WTC11 (cell line): ENCODE measurements at regions not wholly inside any gene's neighbourhood (a gene's known extent, or its start where the extent isn't known, plus 50 kb on each side); places are given as distances from the start of the nearest gene placed in this dataset.

Experiments
- ATAC-seq: fragments of 200-7000 bp; cut with Tn5 transposase; 2 replicates; pipeline ENCODE4 v1.10.0; 2021; ENCODE audit warnings: mild to moderate bottlenecking, moderate library complexity
- CTCF ChIA-PET: fragments of 300-600 bp; sonication (Branson Sonifier 250); formaldehyde crosslinking; loops from one replicate; lab custom pipeline; 2021; ENCODE audit warnings: antibody characterized with exemption; lab: Charles Lee
- POLR2A ChIA-PET: fragments of 350-600 bp; sonication (Branson Sonifier 250); formaldehyde crosslinking; loops from one replicate; lab custom pipeline; 2021; ENCODE audit warnings: antibody characterized with exemption; lab: Charles Lee
- DNase-seq: peaks from one replicate; pipeline ENCODE4 v3.0.0; 2021; ENCODE audit warnings: low spot score
- H3K27ac Mint-ChIP-seq: 2 replicates; pipeline ENCODE4 v1.8.0; 2021; ENCODE audit warnings: mixed read lengths
- H3K27me3 Mint-ChIP-seq: 2 replicates; pipeline ENCODE4 v1.8.0; 2021; ENCODE audit warnings: low read depth, mild to moderate bottlenecking, moderate library complexity, mixed read lengths
- H3K36me3 Mint-ChIP-seq: 2 replicates; pipeline ENCODE4 v1.8.0; 2021; ENCODE audit warnings: mixed read lengths
- H3K4me1 Mint-ChIP-seq: 2 replicates; pipeline ENCODE4 v1.8.0; 2022; ENCODE audit warnings: mixed read lengths
- H3K4me3 Mint-ChIP-seq: 2 replicates; pipeline ENCODE4 v1.8.0; 2021; ENCODE audit warnings: mild to moderate bottlenecking, moderate library complexity, mixed read lengths
- H3K9me3 Mint-ChIP-seq: 2 replicates; pipeline ENCODE4 v1.8.0; 2021; ENCODE audit warnings: mixed read lengths
- ATF1 ChIP-seq: sonication (generic); formaldehyde crosslinking; IDR thresholded peaks from 2 replicates; pipeline ENCODE4 v1.8.1; 2023; ENCODE audit warnings: mild to moderate bottlenecking, moderate library complexity, missing genetic modification reagents
- EMX1 ChIP-seq: fragments of 250-450 bp; sonication (Bioruptor Pico); IDR thresholded peaks from 2 replicates; pipeline ENCODE4 v1.8.0; 2021; ENCODE audit warnings: mild to moderate bottlenecking
- FOXJ3 ChIP-seq: sonication (generic); formaldehyde crosslinking; IDR thresholded peaks from 2 replicates; pipeline ENCODE4 v1.9.0; 2021; ENCODE audit warnings: missing genetic modification reagents, mild to moderate bottlenecking, borderline replicate concordance
- GTF2I ChIP-seq: fragments of 250-450 bp; sonication (Bioruptor Pico); conservative IDR thresholded peaks from 2 replicates; pipeline ENCODE4 v1.4.0; 2021; ENCODE audit warnings: mild to moderate bottlenecking
- IRF2 ChIP-seq: sonication (generic); formaldehyde crosslinking; IDR thresholded peaks from 2 replicates; pipeline ENCODE4 v1.8.0; 2022; ENCODE audit warnings: low read depth, missing genetic modification reagents, borderline replicate concordance
- MXD4 ChIP-seq: fragments of 250-450 bp; sonication (Bioruptor Pico); IDR thresholded peaks from 2 replicates; pipeline ENCODE4 v1.8.0; 2021; ENCODE audit warnings: mild to moderate bottlenecking, moderate library complexity, borderline replicate concordance
- NR1H2 ChIP-seq: sonication (generic); formaldehyde crosslinking; IDR thresholded peaks from 2 replicates; pipeline ENCODE4 v1.9.0; 2021; ENCODE audit warnings: mild to moderate bottlenecking, moderate library complexity, missing genetic modification reagents
- NR3C1 ChIP-seq: sonication (generic); formaldehyde crosslinking; conservative IDR thresholded peaks from 2 replicates; pipeline ENCODE4 v1.8.1; 2023; ENCODE audit warnings: low read depth, mild to moderate bottlenecking, missing genetic modification reagents
- OVOL2 ChIP-seq: fragments of 250-450 bp; sonication (Bioruptor Pico); IDR thresholded peaks from 2 replicates; pipeline ENCODE4 v1.9.0; 2021; ENCODE audit warnings: mild to moderate bottlenecking, borderline replicate concordance
- SOX15 ChIP-seq: fragments of 250-450 bp; sonication (Bioruptor Pico); IDR thresholded peaks from 2 replicates; pipeline ENCODE4 v1.9.0; 2021; ENCODE audit warnings: mild to moderate bottlenecking
- TEAD4 ChIP-seq: sonication (generic); formaldehyde crosslinking; IDR thresholded peaks from 2 replicates; pipeline ENCODE4 v1.8.0; 2022; ENCODE audit warnings: mild to moderate bottlenecking, missing genetic modification reagents
- TP53 ChIP-seq: sonication (generic); formaldehyde crosslinking; IDR thresholded peaks from 2 replicates; pipeline ENCODE4 v1.8.1; 2023; ENCODE audit warnings: mild to moderate bottlenecking, missing genetic modification reagents
- ZBTB21 ChIP-seq: sonication (generic); formaldehyde crosslinking; IDR thresholded peaks from 2 replicates; pipeline ENCODE4 v1.8.1; 2023; ENCODE audit warnings: mild to moderate bottlenecking, missing genetic modification reagents, borderline replicate concordance
- ZNF219 ChIP-seq: sonication (generic); formaldehyde crosslinking; IDR thresholded peaks from 2 replicates; pipeline ENCODE4 v1.8.0; 2023; ENCODE audit warnings: missing genetic modification reagents, mild to moderate bottlenecking, borderline replicate concordance
- ZNF232 ChIP-seq: sonication (generic); formaldehyde crosslinking; IDR thresholded peaks from 2 replicates; pipeline ENCODE4 v1.8.0; 2022; ENCODE audit warnings: mild to moderate bottlenecking, missing genetic modification reagents
- TF ChIP-seq, protein P1 (sequence below): sonication (generic); formaldehyde crosslinking; IDR thresholded peaks from 2 replicates; pipeline ENCODE4 v1.8.1; 2023; ENCODE audit warnings: mild to moderate bottlenecking, missing genetic modification reagents, moderate library complexity
- TF ChIP-seq, protein P2 (sequence below): fragments of 250-450 bp; sonication (Bioruptor Pico); IDR thresholded peaks from 2 replicates; pipeline ENCODE4 v1.9.0; 2021; ENCODE audit warnings: mild to moderate bottlenecking, borderline replicate concordance
- TF ChIP-seq, protein P3 (sequence below): sonication (generic); formaldehyde crosslinking; IDR thresholded peaks from 2 replicates; pipeline ENCODE4 v1.8.1; 2022; ENCODE audit warnings: mild to moderate bottlenecking, moderate library complexity, missing genetic modification reagents
- TF ChIP-seq, protein P4 (sequence below): sonication (generic); formaldehyde crosslinking; IDR thresholded peaks from 2 replicates; pipeline ENCODE4 v1.8.0; 2023; ENCODE audit warnings: mild to moderate bottlenecking, missing genetic modification reagents
- TF ChIP-seq, protein P5 (sequence below): fragments of 250-450 bp; sonication (Bioruptor Pico); IDR thresholded peaks from 2 replicates; pipeline ENCODE4 v2.1.2; 2022; ENCODE audit warnings: mild to moderate bottlenecking, moderate library complexity

DNA sequence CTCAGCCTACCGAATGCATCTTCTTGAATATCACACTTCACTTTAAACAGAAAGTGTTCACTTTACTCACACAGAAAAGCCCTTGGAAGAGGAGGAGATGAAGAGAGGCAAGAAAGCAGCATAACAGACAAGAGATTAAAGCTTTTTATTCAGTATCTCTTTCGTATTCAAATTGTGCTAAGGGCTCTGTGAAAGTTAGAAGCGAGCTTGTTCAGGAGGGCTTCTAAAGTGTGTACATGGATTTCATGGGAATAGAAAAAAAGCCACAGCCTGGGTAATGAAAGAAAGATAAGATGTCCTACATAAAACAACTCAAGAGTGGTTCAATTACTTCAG lies 531.9 kb downstream of the TMEM182 start:
- CTCF ChIA-PET: interaction anchor here (0.8 to 1.9 kb wide), 6 partner anchors 9 to 1556 kb away, joined by 3 to 5 read pairs (median 4); no protein-coding TSS in a partner anchor
- DNase-seq: no peak
- TF ChIP-seq MXD4 (CRISPR knock-in tag) (no peak), ZNF232 (CRISPR knock-in tag) (no peak), OVOL2 (CRISPR knock-in tag) (no peak), GTF2I (CRISPR knock-in tag) (no peak), ATF1 (CRISPR knock-in tag) (no peak), ZNF219 (CRISPR knock-in tag) (no peak), FOXJ3 (CRISPR knock-in tag) (no peak)
- TF ChIP-seq, protein P1, sequence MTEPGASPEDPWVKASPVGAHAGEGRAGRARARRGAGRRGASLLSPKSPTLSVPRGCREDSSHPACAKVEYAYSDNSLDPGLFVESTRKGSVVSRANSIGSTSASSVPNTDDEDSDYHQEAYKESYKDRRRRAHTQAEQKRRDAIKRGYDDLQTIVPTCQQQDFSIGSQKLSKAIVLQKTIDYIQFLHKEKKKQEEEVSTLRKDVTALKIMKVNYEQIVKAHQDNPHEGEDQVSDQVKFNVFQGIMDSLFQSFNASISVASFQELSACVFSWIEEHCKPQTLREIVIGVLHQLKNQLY (CRISPR knock-in tag): no peak
- Mint-ChIP-seq H3K4me1 (peaks cover 65% of the 10 kb centered on the region), H3K4me3 (peak overlapping the region; percentile 54), H3K27ac (peak overlapping the region; percentile 33), H3K9me3 (no peaks in the 10 kb centered on the region), H3K36me3 (no peaks in the 10 kb centered on the region), H3K27me3 (no peaks in the 10 kb centered on the region)
- ATAC-seq: no peak
- POLR2A ChIA-PET: no interaction called here

DNA sequence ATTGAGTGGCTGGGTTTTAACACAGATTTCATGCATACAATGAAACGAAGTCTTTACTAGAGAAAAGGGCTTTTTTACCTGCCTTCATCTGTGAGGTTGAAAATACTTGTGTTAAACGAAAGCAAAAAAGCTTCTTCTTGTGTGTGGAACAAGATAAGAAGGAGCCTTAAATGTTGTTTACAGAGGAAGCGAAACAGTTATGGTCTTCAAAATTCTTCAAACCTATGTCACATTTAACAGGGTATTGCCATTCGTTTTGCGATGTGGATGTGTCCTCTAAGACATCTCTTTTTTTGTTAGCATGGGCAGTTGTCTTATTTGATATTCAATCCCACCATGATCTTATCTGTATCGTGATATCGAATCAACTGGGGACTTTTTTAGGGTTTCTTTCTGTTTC lies 532.6 kb downstream of the TMEM182 start:
- H3K36me3 Mint-ChIP-seq: no peaks in the 10 kb centered on the region
- ATAC-seq (no peak), DNase-seq (no peak)
- POLR2A ChIA-PET: no interaction called here
- peaks cover 58% of the 10 kb centered on the region for H3K4me1 Mint-ChIP-seq
- H3K27me3 Mint-ChIP-seq: no peaks in the 10 kb centered on the region
- H3K9me3 Mint-ChIP-seq: no peaks in the 10 kb centered on the region
- no peak overlapping the region for H3K4me3 Mint-ChIP-seq
- CTCF ChIA-PET: interaction anchor here (1.5 kb wide), 1 partner anchor 12 kb away, joined by 4 read pairs; no protein-coding TSS in a partner anchor
- H3K27ac Mint-ChIP-seq: no peak overlapping the region
- TF ChIP-seq IRF2 (CRISPR knock-in tag) (no peak), TP53 (no peak), NR3C1 (CRISPR knock-in tag) (no peak), TEAD4 (no peak), ZBTB21 (CRISPR knock-in tag) (no peak), NR1H2 (CRISPR knock-in tag) (no peak), EMX1 (no peak), SOX15 (no peak)
- TF ChIP-seq, protein P2, sequence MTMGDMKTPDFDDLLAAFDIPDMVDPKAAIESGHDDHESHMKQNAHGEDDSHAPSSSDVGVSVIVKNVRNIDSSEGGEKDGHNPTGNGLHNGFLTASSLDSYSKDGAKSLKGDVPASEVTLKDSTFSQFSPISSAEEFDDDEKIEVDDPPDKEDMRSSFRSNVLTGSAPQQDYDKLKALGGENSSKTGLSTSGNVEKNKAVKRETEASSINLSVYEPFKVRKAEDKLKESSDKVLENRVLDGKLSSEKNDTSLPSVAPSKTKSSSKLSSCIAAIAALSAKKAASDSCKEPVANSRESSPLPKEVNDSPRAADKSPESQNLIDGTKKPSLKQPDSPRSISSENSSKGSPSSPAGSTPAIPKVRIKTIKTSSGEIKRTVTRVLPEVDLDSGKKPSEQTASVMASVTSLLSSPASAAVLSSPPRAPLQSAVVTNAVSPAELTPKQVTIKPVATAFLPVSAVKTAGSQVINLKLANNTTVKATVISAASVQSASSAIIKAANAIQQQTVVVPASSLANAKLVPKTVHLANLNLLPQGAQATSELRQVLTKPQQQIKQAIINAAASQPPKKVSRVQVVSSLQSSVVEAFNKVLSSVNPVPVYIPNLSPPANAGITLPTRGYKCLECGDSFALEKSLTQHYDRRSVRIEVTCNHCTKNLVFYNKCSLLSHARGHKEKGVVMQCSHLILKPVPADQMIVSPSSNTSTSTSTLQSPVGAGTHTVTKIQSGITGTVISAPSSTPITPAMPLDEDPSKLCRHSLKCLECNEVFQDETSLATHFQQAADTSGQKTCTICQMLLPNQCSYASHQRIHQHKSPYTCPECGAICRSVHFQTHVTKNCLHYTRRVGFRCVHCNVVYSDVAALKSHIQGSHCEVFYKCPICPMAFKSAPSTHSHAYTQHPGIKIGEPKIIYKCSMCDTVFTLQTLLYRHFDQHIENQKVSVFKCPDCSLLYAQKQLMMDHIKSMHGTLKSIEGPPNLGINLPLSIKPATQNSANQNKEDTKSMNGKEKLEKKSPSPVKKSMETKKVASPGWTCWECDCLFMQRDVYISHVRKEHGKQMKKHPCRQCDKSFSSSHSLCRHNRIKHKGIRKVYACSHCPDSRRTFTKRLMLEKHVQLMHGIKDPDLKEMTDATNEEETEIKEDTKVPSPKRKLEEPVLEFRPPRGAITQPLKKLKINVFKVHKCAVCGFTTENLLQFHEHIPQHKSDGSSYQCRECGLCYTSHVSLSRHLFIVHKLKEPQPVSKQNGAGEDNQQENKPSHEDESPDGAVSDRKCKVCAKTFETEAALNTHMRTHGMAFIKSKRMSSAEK: no peak
- TF ChIP-seq, protein P3, sequence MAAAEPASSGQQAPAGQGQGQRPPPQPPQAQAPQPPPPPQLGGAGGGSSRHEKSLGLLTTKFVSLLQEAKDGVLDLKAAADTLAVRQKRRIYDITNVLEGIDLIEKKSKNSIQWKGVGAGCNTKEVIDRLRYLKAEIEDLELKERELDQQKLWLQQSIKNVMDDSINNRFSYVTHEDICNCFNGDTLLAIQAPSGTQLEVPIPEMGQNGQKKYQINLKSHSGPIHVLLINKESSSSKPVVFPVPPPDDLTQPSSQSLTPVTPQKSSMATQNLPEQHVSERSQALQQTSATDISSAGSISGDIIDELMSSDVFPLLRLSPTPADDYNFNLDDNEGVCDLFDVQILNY (CRISPR knock-in tag): no peak
- TF ChIP-seq, protein P4, sequence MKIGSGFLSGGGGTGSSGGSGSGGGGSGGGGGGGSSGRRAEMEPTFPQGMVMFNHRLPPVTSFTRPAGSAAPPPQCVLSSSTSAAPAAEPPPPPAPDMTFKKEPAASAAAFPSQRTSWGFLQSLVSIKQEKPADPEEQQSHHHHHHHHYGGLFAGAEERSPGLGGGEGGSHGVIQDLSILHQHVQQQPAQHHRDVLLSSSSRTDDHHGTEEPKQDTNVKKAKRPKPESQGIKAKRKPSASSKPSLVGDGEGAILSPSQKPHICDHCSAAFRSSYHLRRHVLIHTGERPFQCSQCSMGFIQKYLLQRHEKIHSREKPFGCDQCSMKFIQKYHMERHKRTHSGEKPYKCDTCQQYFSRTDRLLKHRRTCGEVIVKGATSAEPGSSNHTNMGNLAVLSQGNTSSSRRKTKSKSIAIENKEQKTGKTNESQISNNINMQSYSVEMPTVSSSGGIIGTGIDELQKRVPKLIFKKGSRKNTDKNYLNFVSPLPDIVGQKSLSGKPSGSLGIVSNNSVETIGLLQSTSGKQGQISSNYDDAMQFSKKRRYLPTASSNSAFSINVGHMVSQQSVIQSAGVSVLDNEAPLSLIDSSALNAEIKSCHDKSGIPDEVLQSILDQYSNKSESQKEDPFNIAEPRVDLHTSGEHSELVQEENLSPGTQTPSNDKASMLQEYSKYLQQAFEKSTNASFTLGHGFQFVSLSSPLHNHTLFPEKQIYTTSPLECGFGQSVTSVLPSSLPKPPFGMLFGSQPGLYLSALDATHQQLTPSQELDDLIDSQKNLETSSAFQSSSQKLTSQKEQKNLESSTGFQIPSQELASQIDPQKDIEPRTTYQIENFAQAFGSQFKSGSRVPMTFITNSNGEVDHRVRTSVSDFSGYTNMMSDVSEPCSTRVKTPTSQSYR: no peak
- TF ChIP-seq, protein P5, sequence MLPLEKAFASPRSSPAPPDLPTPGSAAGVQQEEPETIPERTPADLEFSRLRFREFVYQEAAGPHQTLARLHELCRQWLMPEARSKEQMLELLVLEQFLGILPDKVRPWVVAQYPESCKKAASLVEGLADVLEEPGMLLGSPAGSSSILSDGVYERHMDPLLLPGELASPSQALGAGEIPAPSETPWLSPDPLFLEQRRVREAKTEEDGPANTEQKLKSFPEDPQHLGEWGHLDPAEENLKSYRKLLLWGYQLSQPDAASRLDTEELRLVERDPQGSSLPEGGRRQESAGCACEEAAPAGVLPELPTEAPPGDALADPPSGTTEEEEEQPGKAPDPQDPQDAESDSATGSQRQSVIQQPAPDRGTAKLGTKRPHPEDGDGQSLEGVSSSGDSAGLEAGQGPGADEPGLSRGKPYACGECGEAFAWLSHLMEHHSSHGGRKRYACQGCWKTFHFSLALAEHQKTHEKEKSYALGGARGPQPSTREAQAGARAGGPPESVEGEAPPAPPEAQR (CRISPR knock-in tag): no peak
